ENCODE measurements at regions not wholly inside any gene's neighbourhood (a gene's known extent, or its start where the extent isn't known, plus 50 kb on each side); places are given as distances from the start of the nearest gene placed in this dataset.

DNA sequence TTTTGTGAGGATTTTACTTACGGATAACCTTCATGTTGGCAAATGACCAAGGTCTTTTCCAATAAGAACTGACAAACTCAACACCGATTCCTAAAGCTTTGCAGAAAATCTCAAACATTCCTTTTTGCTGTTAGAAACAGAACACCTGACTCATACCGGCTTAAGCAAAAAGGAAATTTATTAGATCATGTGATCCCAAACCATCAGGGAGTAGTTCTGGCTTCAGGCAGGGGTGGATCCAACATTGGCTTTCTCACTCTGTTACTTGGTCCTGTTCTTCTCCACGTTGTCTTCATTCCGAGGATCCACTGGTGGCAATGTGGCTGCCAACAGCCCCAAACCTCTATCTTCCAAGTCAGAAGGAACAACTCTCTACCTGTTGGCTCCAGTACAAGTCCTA, 95.9 kb upstream of the PMEPA1 start:
- Histone ChIP-seq H3K4me1 (ENCODE audit: control insufficient read depth, insufficient read depth, low read length) (no peaks in the 10 kb centered on the region), H3K79me2 (ENCODE audit: control insufficient read depth, insufficient read depth, low read length) (no peaks in the 10 kb centered on the region), H3K4me2 (ENCODE audit: control insufficient read depth, insufficient read depth) (no peak overlapping the region), H3K27me3 (replicated peaks in 1 of 2; ENCODE audit: control insufficient read depth in 2 of 2, insufficient read depth in 2 of 2, low read length in 1 of 2) (peaks cover 0 to 4% of the 10 kb centered on the region in 2 experiments; a peak in 2 of 4 replicates), H3K9me3 (replicated peaks; ENCODE audit: control insufficient read depth, insufficient read depth, low read length) (no peaks in the 10 kb centered on the region), H2AFZ (ENCODE audit: control insufficient read depth, low read depth, low read length) (no peak overlapping the region), H3K4me3 (no peak overlapping the region), H4K20me1 (ENCODE audit: control insufficient read depth, insufficient read depth) (no peaks in the 10 kb centered on the region), H3K9ac (ENCODE audit: control insufficient read depth, insufficient read depth, low read length) (no peak overlapping the region), H3K27ac (ENCODE audit: control insufficient read depth, insufficient read depth) (no peak overlapping the region), H3K36me3 (ENCODE audit: control insufficient read depth in 2 of 2, insufficient read depth in 2 of 2, low read length in 1 of 2) (no peaks in the 10 kb centered on the region; a peak in 1 of 4 replicates)
- no peak for FAIRE-seq
- WGBS (ENCODE audit: insufficient coverage, insufficient replicate concordance, low lambda C conversion rate, missing lambda C conversion rate) = 49% methylated on average over 5 of the region's 5 CpGs
- CTCF ChIA-PET = no interaction called here
- POLR2A ChIA-PET = no interaction called here
- TF ChIP-seq CBX5 (IDR thresholded peaks at IDR 0.05; ENCODE audit: low read depth) = no peak
- TF ChIP-seq SIN3A (IDR thresholded peaks at IDR 0.05; ENCODE audit: low read depth, low read length) = no peak
- TF ChIP-seq FOXM1 (IDR thresholded peaks at IDR 0.05; ENCODE audit: low read depth, low read length) = no peak
- TF ChIP-seq BCL11A (IDR thresholded peaks at IDR 0.05; ENCODE audit: low read depth, low read length) = no peak
- no peak for TF ChIP-seq GABPA (IDR thresholded peaks at IDR 0.05; ENCODE audit: low read depth)
- TF ChIP-seq YY1 (IDR thresholded peaks at IDR 0.05; ENCODE audit: low read depth, low read length) = no peak
- no peak for TF ChIP-seq BCL3 (IDR thresholded peaks at IDR 0.05; ENCODE audit: borderline replicate concordance, insufficient read depth, low read depth, low read length, poor library complexity, severe bottlenecking)
- TF ChIP-seq MYB (IDR thresholded peaks at IDR 0.05; ENCODE audit: borderline replicate concordance, low read depth, low read length) = no peak
- TF ChIP-seq BACH1 (IDR thresholded peaks at IDR 0.05; ENCODE audit: borderline replicate concordance) = no peak
- TF ChIP-seq ZSCAN29 (IDR thresholded peaks at IDR 0.05) = no peak
- no peak for TF ChIP-seq FOXK2 (IDR thresholded peaks at IDR 0.05)
- TF ChIP-seq REST (IDR thresholded peaks at IDR 0.05; ENCODE audit: low read depth, low read length) = no peak
- intact Hi-C loops (cut with micrococcal nuclease; ENCODE audit: unreplicated experiment) = no loop called here
- no peak for DNase-seq (ENCODE audit: low read depth, low spot score)
- BruUV-seq (replicated peaks) = no TSS peak
- RAD21 ChIA-PET (ENCODE audit: unreplicated experiment) = no interaction called here
- SMC1A ChIA-PET (ENCODE audit: uncharacterized antibody, unreplicated experiment) = no interaction called here
- ATAC-seq = no peak
- in situ Hi-C loops (cut with MboI) = no loop called here

All from GM12878 (cell line).